ENCODE measurements at regions not wholly inside any gene's neighbourhood (a gene's known extent, or its start where the extent isn't known, plus 50 kb on each side); places are given as distances from the start of the nearest gene placed in this dataset.

GRCh38 chr10:29009464-29009863 is 279.4 kb upstream of the LYZL1 start:
- TF ChIP-seq CTCF (IDR thresholded peaks at IDR 0.05) (no peak), POLR2A (IDR thresholded peaks at IDR 0.05; ENCODE audit: low read depth) (no peak), POLR2AphosphoS5 (IDR thresholded peaks at IDR 0.05) (no peak)
